Bronchial epithelial cell (primary cell): ENCODE measurements at regions not wholly inside any gene's neighbourhood (a gene's known extent, or its start where the extent isn't known, plus 50 kb on each side); places are given as distances from the start of the nearest gene placed in this dataset.
"Not testable (repeated sequence)": the region's sequence is repeated elsewhere in the genome, so short reads cannot be mapped to it uniquely, and the experiment has no call there.

Experiments used
- DNase-seq: peaks from one replicate; pipeline ENCODE4 v3.0.0-alpha.2; 2010; ENCODE audit warnings: low read depth
- FAIRE-seq: peaks from 2 replicates; lab custom pipeline; 2011; peaks lifted over from hg19 to GRCh38; lab: Jason Lieb, UNC
- H3K27me3 ChIP-seq: 2 replicates; pipeline ENCODE4 v1.5.1; 2011; ENCODE audit warnings: low read length; ENCODE audit not compliant: control insufficient read depth, insufficient read depth
- H3K36me3 ChIP-seq: 2 replicates; pipeline ENCODE4 v1.5.1; 2011; ENCODE audit warnings: low read length; ENCODE audit not compliant: control insufficient read depth, insufficient read depth
- H3K4me3 ChIP-seq: 2 replicates; pipeline ENCODE4 v1.5.1; 2011; ENCODE audit warnings: mild to moderate bottlenecking, low read depth, low read length, control low read depth
- TF ChIP-seq, protein P1 (sequence below): IDR thresholded peaks from 2 replicates; pipeline ENCODE4 v1.5.1; 2011; ENCODE audit warnings: mild to moderate bottlenecking, moderate library complexity, low read length, control low read depth, inconsistent platforms; ENCODE audit not compliant: insufficient read depth, severe bottlenecking

DNA sequence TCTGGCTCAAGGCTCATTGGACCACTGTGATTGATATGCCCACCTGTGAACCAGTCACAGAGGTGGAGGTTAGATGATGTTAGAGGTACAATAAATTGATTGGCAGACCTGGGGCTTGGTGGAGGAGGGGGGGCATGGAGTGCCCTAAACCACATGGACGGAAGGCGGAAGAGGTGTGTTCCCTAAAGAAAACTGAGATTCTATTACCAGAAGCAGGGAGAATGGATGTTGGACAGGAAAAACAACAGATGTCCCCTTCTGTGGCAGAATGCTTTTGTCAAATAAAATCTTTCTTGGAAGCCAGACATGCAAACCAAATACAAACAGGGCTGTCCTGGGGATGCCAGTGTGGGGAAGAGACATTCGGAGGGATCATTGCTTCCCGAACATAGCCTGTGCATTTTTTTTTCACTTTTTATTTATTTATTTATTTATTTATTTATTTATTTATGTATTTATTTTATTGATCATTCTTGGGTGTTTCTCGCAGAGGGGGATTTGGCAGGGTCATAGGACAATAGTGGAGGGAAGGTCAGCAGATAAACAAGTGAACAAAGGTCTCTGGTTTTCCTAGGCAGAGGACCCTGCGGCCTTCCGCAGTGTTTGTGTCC lies 433.9 kb downstream of the RPS24 start:
- FAIRE-seq (no peak), DNase-seq (no peak)
- Histone ChIP-seq H3K36me3 (no peaks in the 10 kb centered on the region), H3K27me3 (peaks cover 7% of the 10 kb centered on the region), H3K4me3 (no peak overlapping the region)
- TF ChIP-seq, protein P1, sequence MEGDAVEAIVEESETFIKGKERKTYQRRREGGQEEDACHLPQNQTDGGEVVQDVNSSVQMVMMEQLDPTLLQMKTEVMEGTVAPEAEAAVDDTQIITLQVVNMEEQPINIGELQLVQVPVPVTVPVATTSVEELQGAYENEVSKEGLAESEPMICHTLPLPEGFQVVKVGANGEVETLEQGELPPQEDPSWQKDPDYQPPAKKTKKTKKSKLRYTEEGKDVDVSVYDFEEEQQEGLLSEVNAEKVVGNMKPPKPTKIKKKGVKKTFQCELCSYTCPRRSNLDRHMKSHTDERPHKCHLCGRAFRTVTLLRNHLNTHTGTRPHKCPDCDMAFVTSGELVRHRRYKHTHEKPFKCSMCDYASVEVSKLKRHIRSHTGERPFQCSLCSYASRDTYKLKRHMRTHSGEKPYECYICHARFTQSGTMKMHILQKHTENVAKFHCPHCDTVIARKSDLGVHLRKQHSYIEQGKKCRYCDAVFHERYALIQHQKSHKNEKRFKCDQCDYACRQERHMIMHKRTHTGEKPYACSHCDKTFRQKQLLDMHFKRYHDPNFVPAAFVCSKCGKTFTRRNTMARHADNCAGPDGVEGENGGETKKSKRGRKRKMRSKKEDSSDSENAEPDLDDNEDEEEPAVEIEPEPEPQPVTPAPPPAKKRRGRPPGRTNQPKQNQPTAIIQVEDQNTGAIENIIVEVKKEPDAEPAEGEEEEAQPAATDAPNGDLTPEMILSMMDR: no peak

DNA sequence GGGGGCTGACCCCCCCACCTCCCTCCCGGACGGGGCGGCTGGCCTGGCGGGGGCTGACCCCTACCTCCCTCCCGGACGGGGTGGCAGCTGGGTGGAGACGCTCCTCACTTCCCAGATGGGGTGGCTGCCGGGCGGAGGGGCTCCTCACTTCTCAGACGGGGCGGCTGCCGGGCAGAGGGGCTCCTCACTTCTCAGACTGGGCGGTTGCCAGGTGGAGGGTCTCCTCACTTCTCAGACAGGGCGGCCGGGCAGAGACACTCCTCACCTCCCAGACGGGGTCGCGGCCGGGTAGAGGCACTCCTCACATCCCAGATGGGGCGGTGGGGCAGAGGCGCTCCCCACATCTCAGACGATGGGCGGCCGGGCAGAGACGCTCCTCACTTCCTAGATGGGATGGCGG lies 435.1 kb downstream of the RPS24 start:
- H3K4me3 ChIP-seq: not testable (repeated sequence)

DNA sequence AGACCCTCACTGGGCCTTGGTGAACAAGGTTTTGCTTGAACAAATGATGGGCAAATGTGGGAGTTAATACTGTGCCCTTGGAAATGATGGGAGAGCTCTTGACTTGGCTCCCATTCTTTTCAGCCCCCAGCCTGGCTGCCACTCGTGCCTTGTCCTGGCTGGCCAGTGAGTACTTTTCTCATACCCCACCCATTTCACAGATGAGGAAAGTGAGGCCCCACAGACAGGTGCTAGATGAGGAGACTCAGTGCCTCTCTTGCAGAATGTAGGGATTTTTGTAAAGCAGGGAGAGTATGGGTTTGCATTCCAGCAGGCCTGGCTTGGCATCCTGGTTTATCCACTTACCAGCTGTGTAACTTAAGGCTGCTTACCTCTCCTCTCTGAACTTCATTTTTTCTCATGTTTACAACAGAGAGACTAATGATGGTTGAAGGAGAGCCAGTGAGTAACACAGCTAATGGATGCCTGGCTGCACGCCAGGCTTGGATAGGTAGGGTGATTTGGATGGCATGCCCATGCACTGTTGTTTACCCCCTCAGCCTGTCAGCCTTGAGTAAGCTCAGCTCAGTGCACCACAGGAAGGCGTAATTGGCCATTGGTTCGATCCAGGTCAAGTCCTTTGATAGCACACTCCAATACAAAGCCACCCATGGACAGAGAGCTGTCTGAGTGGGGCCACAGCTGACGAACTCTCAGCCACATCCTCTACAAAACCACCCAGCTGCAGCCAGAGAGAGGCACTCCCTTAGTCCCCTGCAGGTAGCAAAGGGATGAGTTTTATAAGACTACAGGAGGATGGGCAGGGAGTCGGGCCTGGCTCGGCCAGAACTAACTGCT lies 436.8 kb downstream of the RPS24 start:
- no peaks in the 10 kb centered on the region for H3K36me3 ChIP-seq
- peak; percentile 40 for DNase-seq
- no peak for FAIRE-seq
- H3K4me3 ChIP-seq: no peak overlapping the region
- H3K27me3 ChIP-seq: peaks cover 4% of the 10 kb centered on the region
- TF ChIP-seq, protein P1: no peak

More for the DNA sequence above, 435.1 kb downstream of the RPS24 start:
- FAIRE-seq, H3K36me3 ChIP-seq, DNase-seq, H3K27me3 ChIP-seq: not testable (repeated sequence)

DNA sequence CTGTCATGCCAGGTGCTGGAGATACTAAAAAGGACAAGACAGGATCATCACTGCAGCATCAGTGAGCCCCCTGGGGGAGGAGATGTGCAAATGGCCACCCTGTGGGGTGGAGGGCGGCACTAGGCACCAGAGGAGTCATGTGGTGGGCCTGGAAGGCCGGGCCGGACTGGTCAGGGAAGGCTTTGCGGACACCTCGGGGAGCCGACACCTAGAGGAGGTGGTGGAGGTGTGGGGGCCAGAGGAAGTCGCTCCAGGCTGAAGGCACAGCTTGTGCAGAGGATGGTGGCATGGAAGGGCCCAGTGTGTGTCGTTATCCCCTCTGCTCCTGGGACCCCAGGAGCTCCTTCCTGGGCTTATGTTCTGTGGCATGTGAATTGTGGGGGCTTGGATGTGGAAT lies 437.7 kb downstream of the RPS24 start:
- peaks cover 4% of the 10 kb centered on the region for H3K27me3 ChIP-seq
- no peak for FAIRE-seq
- no peak overlapping the region for H3K4me3 ChIP-seq
- no peaks in the 10 kb centered on the region for H3K36me3 ChIP-seq
- TF ChIP-seq, protein P1: no peak
- no peak for DNase-seq

DNA sequence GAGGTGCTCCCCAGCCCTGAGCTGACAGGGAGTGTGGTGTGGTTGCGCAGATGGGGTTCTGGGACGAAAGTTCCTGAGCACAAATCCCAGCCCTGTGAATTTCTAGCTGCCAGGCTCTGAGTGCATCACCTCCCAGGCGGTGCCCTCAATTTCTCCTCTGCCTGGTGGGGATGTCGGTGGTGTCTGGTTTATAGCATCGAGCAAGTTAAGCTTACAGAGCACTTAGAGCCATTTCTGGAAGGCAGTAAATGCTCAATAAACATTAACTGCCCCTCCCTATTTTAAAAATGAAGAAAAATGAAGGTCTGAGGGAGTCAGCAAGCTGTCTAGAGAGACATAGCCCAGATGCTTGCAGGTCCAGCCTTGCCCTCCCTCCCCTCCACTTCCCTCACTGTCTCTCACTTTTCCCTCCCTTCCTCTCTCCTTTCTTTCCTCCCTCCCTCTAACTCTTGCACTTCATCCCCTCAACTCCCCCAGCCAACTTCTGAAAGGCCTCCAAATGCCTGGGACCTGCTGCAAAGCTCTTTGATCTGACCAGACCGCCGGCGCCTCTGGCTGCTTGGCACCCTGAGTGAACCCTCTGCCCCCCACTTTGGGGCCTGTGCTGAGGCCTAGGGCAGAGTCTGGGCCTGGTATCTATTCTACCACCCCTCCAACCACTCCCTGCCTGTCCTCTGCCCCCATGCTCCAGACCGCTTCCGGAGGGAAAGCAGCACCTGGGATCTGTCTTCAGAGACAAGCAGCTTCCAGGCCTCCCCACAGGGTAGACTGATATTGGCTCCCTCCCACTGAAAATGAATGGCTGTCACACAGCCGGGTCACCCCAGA lies 438.3 kb downstream of the RPS24 start:
- TF ChIP-seq, protein P1: no peak
- FAIRE-seq (no peak), DNase-seq (no peak)
- Histone ChIP-seq H3K4me3 (no peak overlapping the region), H3K27me3 (peaks cover 4% of the 10 kb centered on the region), H3K36me3 (no peaks in the 10 kb centered on the region)

DNA sequence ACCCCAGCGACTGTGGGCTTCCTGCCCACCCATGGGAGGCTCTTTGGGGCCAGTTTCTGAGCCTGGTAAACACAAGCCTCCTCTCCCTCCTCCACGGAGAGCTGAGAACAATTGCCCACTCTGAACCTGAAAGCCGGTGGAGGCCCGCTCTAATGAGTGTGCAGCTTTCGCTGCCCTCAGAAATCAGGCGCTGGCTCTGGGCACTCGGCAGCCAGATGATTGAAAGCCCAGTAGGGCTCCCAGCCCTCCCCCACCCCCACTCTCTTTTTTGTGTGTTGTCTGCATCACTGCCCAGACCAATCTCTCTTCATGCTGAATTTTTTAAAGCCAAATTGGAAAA lies 438.9 kb downstream of the RPS24 start:
- H3K36me3 ChIP-seq: no peaks in the 10 kb centered on the region
- DNase-seq (no peak), FAIRE-seq (no peak)
- peaks cover 6% of the 10 kb centered on the region for H3K27me3 ChIP-seq
- TF ChIP-seq, protein P1: no peak
- H3K4me3 ChIP-seq: no peak overlapping the region
